Natural killer cell (primary cell): ENCODE measurements at regions not wholly inside any gene's neighbourhood (a gene's known extent, or its start where the extent isn't known, plus 50 kb on each side); places are given as distances from the start of the nearest gene placed in this dataset.

ENCODE experiments used
- ATAC-seq, 3 donors: fragments of 150-1000 bp in 2 of 3; fragments of 200-7000 bp in 1 of 3; cut with Tn5 transposase; 1 replicate in 1 of 3; 2 replicates in 2 of 3; pipeline ENCODE4 v1.10.0; 2021; ENCODE audit warnings: mild to moderate bottlenecking in 2 of 3, moderate library complexity in 2 of 3
- DNase-seq, 2 donors: peaks; one replicate each; pipeline versions ENCODE4 v3.0.0 to v3.0.0-alpha.2; 2013 to 2021; ENCODE audit warnings: mixed read lengths in 1 of 2
- H3K27ac ChIP-seq: one replicate; pipeline ENCODE4 v1.5.1; 2013; ENCODE audit warnings: mild to moderate bottlenecking, low read length
- H3K27me3 ChIP-seq: one replicate; pipeline ENCODE4 v1.6.1; 2013; ENCODE audit warnings: low read length; ENCODE audit not compliant: control insufficient read depth, insufficient read depth
- H3K36me3 ChIP-seq: one replicate; pipeline ENCODE4 v1.6.1; 2013; ENCODE audit warnings: low read length; ENCODE audit not compliant: control insufficient read depth, insufficient read depth
- H3K4me1 ChIP-seq: one replicate; pipeline ENCODE4 v1.6.1; 2013; ENCODE audit warnings: low read length; ENCODE audit not compliant: control insufficient read depth, insufficient read depth
- H3K4me3 ChIP-seq: one replicate; pipeline ENCODE4 v1.5.1; 2013; ENCODE audit warnings: low read length
- H3K9me3 ChIP-seq: one replicate; pipeline ENCODE4 v1.6.1; 2013; ENCODE audit warnings: low read length; ENCODE audit not compliant: control insufficient read depth, insufficient read depth
- H3K27ac Mint-ChIP-seq, 2 donors: one replicate each; pipeline ENCODE4 v1.8.0; 2022; ENCODE audit warnings: mild to moderate bottlenecking in 2 of 2, mixed read lengths in 2 of 2, moderate library complexity in 1 of 2
- H3K27me3 Mint-ChIP-seq, 2 donors: one replicate each; pipeline ENCODE4 v1.8.0; 2022; ENCODE audit warnings: low read depth in 2 of 2, mixed read lengths in 2 of 2
- H3K36me3 Mint-ChIP-seq: one replicate; pipeline ENCODE4 v1.8.0; 2022; ENCODE audit warnings: mixed read lengths
- H3K4me1 Mint-ChIP-seq, 2 donors: one replicate each; pipeline ENCODE4 v1.8.0; 2022; ENCODE audit warnings: mixed read lengths in 2 of 2
- H3K4me3 Mint-ChIP-seq: one replicate; pipeline ENCODE4 v1.8.0; 2022; ENCODE audit warnings: mild to moderate bottlenecking, moderate library complexity, mixed read lengths
- H3K9me3 Mint-ChIP-seq, 2 donors: one replicate each; pipeline ENCODE4 v1.8.0; 2022; ENCODE audit warnings: mixed read lengths in 2 of 2
- WGBS: methylation state at CpG from one replicate; pipeline ENCODE4 v1.1.7; 2013; ENCODE audit warnings: missing lambda C conversion rate; ENCODE audit not compliant: insufficient coverage; 5-methylcytosine and 5-hydroxymethylcytosine counted together
- intact Hi-C: fragments of 100-400 bp; cut with micrococcal nuclease; formaldehyde crosslinking; loops from one replicate; pipeline ENCODE4 v1.14.2; 2022
- TF ChIP-seq, protein P1 (sequence below): fragments of 200-600 bp; IDR thresholded peaks from one replicate; pipeline ENCODE4 v1.8.0; 2022; ENCODE audit warnings: antibody characterized with exemption

DNA sequence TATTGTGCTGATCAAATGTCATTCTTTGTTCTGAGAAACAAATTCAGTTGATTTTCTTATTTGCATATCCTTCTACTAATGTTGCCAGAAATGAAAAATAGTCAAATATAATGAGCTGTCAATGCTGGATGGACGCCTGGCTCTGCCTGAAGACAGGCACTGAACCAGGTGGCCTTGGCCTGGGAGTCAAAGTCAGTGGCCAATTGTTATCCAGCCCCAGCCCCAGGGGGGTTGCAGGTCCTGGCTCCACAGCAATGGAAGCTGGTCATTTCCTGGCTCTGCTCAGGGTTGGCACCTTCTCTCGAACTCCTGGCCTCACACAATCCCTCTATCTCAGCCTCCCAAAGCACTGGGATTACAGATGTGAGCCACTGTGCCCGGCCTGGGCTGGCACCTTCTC is 176.8 kb upstream of the GLI2 start:
- intact Hi-C loops = no loop called here
- WGBS = 70% methylated on average over 3 of the region's 3 CpGs
- Mint-ChIP-seq H3K27me3 (peaks cover 12 to 15% of the 10 kb centered on the region in 2 donors), H3K4me1 (no peaks in the 10 kb centered on the region), H3K4me3 (no peak overlapping the region), H3K36me3 (no peaks in the 10 kb centered on the region), H3K27ac (no peak overlapping the region), H3K9me3 (no peaks in the 10 kb centered on the region)
- Histone ChIP-seq H3K36me3 (no peaks in the 10 kb centered on the region), H3K9me3 (no peaks in the 10 kb centered on the region), H3K4me3 (no peak overlapping the region), H3K4me1 (no peaks in the 10 kb centered on the region), H3K27ac (no peak overlapping the region), H3K27me3 (no peaks in the 10 kb centered on the region)
- TF ChIP-seq, protein P1, sequence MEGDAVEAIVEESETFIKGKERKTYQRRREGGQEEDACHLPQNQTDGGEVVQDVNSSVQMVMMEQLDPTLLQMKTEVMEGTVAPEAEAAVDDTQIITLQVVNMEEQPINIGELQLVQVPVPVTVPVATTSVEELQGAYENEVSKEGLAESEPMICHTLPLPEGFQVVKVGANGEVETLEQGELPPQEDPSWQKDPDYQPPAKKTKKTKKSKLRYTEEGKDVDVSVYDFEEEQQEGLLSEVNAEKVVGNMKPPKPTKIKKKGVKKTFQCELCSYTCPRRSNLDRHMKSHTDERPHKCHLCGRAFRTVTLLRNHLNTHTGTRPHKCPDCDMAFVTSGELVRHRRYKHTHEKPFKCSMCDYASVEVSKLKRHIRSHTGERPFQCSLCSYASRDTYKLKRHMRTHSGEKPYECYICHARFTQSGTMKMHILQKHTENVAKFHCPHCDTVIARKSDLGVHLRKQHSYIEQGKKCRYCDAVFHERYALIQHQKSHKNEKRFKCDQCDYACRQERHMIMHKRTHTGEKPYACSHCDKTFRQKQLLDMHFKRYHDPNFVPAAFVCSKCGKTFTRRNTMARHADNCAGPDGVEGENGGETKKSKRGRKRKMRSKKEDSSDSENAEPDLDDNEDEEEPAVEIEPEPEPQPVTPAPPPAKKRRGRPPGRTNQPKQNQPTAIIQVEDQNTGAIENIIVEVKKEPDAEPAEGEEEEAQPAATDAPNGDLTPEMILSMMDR = no peak
- no peak for ATAC-seq
- DNase-seq = no peak

DNA sequence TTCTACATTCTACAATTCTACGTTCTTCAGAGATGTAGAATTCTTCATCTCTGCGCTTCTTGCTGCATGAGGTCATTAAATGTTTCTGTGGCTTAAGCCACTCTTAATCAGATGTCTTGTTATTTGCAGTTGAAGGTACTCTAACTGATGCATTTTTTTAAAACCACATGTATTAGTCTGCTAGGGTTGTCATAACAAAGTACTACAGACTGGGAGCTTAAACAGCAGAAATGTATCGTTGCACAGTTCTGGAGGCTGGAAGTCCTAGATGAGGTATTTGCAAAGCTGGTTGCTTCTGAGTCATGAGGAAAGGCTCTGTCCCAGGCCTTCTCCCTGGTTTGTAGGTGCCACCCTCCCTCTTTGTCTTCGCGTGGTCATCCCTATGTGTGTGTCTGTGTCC is 176.3 kb upstream of the GLI2 start:
- intact Hi-C loops = no loop called here
- no peak for DNase-seq
- 93% methylated on average over 5 of the region's 5 CpGs for WGBS
- no peaks in the 10 kb centered on the region for H3K9me3 Mint-ChIP-seq
- H3K27me3 ChIP-seq = no peaks in the 10 kb centered on the region
- H3K4me3 Mint-ChIP-seq = no peak overlapping the region
- H3K4me1 ChIP-seq = no peaks in the 10 kb centered on the region
- no peaks in the 10 kb centered on the region for H3K36me3 ChIP-seq
- no peak overlapping the region for H3K27ac Mint-ChIP-seq
- H3K36me3 Mint-ChIP-seq = no peaks in the 10 kb centered on the region
- H3K27ac ChIP-seq = no peak overlapping the region
- peaks cover 11 to 12% of the 10 kb centered on the region in 2 donors for H3K27me3 Mint-ChIP-seq
- no peak overlapping the region for H3K4me3 ChIP-seq
- no peaks in the 10 kb centered on the region for H3K4me1 Mint-ChIP-seq
- no peak for ATAC-seq
- no peaks in the 10 kb centered on the region for H3K9me3 ChIP-seq
- TF ChIP-seq, protein P1 = no peak

DNA sequence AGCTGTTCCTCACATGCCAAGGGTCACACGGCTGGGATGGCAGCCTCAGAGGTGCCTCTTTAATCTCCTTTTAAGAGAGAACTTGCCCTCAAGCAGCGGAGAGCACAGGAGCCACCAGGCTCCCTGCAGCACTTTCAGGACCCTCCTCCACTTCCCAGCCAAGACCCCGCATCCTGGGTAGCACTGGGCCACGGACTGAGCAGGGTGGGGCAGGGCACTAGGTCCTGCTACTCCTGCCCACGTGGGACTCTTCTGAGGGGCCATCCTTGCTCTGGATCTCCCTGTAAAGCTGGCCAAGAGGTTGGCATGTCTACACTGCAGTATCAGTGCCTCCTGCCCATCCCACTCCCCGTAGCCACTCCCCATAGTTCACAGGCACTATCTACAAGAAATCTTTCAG is 175.3 kb upstream of the GLI2 start:
- no peaks in the 10 kb centered on the region for H3K9me3 ChIP-seq

More for the DNA sequence above, 175.3 kb upstream of the GLI2 start:
- TF ChIP-seq, protein P1 = no peak
- peaks cover 3 to 7% of the 10 kb centered on the region in 2 donors for H3K27me3 Mint-ChIP-seq
- intact Hi-C loops = no loop called here
- Histone ChIP-seq H3K4me1 (no peaks in the 10 kb centered on the region), H3K27me3 (no peaks in the 10 kb centered on the region), H3K4me3 (no peak overlapping the region), H3K27ac (no peak overlapping the region), H3K36me3 (no peaks in the 10 kb centered on the region)
- no peaks in the 10 kb centered on the region for H3K4me1 Mint-ChIP-seq
- no peaks in the 10 kb centered on the region for H3K9me3 Mint-ChIP-seq
- no peak overlapping the region for H3K27ac Mint-ChIP-seq
- ATAC-seq (no peak), DNase-seq (no peak)
- 79% methylated on average over 6 of the region's 6 CpGs for WGBS
- no peaks in the 10 kb centered on the region for H3K36me3 Mint-ChIP-seq
- H3K4me3 Mint-ChIP-seq = no peak overlapping the region
